ENCODE measurements at regions not wholly inside any gene's neighbourhood (a gene's known extent, or its start where the extent isn't known, plus 50 kb on each side); places are given as distances from the start of the nearest gene placed in this dataset.

DNA sequence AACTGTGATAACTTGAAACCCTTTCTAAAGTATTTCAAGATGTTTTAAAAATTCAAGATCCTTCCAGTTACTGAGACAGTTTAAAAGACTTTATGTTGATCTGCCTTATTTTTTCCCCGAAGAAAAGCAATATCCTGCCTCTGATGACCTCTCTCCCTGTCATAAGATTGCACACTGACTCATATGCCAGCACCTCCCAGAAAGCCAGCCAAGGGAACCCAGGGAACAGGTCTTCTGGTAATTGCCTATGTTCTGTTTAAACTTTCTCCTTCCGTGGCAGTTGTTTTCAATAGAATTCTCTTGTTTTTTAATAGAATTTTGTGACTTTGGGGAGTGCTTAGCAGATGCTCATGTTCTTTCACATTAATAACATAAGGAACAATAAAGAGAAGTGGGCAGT lies 300.2 kb upstream of the PRKD1 start:
- H3K4me3 ChIP-seq (ENCODE audit: low read depth in 2 of 2, low read length in 1 of 2) = no peak overlapping the region
- no peaks in the 10 kb centered on the region for H3K9me3 ChIP-seq
- no peaks in the 10 kb centered on the region for H3K79me2 ChIP-seq (ENCODE audit: insufficient read depth)
- POLR2A ChIA-PET = no interaction called here
- H3F3A ChIP-seq (replicated peaks; ENCODE audit: insufficient read depth) = peaks cover 9% of the 10 kb centered on the region
- CTCF ChIA-PET = interaction anchor here (1.1 kb wide), 1 partner anchor 13 kb away, joined by 3 read pairs; no protein-coding TSS in a partner anchor
- H3K9ac ChIP-seq = no peak overlapping the region
- H2AFZ ChIP-seq (ENCODE audit: low read depth) = no peak overlapping the region
- no peaks in the 10 kb centered on the region for H3K36me3 ChIP-seq (replicated peaks in 1 of 2; ENCODE audit: control insufficient read depth in 1 of 2, insufficient read depth in 2 of 2, low read length in 1 of 2)
- no peak overlapping the region for H3K4me2 ChIP-seq
- WGBS (ENCODE audit: low lambda C conversion rate) = 2% methylated on average over 2 of the region's 2 CpGs
- TF ChIP-seq TEAD4 (IDR thresholded peaks at IDR 0.05; ENCODE audit: borderline replicate concordance, insufficient read depth) = no peak
- TF ChIP-seq RXRA (IDR thresholded peaks at IDR 0.05; ENCODE audit: borderline replicate concordance, low read depth) = no peak
- TF ChIP-seq CHD2 (IDR thresholded peaks at IDR 0.05; ENCODE audit: low read length, partially characterized antibody) = no peak
- TF ChIP-seq, protein P1, sequence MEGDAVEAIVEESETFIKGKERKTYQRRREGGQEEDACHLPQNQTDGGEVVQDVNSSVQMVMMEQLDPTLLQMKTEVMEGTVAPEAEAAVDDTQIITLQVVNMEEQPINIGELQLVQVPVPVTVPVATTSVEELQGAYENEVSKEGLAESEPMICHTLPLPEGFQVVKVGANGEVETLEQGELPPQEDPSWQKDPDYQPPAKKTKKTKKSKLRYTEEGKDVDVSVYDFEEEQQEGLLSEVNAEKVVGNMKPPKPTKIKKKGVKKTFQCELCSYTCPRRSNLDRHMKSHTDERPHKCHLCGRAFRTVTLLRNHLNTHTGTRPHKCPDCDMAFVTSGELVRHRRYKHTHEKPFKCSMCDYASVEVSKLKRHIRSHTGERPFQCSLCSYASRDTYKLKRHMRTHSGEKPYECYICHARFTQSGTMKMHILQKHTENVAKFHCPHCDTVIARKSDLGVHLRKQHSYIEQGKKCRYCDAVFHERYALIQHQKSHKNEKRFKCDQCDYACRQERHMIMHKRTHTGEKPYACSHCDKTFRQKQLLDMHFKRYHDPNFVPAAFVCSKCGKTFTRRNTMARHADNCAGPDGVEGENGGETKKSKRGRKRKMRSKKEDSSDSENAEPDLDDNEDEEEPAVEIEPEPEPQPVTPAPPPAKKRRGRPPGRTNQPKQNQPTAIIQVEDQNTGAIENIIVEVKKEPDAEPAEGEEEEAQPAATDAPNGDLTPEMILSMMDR (IDR thresholded peaks at IDR 0.05) = no peak
- no peak for TF ChIP-seq MEF2A (IDR thresholded peaks at IDR 0.05; ENCODE audit: borderline replicate concordance, low read depth)
- TF ChIP-seq, protein P2, sequence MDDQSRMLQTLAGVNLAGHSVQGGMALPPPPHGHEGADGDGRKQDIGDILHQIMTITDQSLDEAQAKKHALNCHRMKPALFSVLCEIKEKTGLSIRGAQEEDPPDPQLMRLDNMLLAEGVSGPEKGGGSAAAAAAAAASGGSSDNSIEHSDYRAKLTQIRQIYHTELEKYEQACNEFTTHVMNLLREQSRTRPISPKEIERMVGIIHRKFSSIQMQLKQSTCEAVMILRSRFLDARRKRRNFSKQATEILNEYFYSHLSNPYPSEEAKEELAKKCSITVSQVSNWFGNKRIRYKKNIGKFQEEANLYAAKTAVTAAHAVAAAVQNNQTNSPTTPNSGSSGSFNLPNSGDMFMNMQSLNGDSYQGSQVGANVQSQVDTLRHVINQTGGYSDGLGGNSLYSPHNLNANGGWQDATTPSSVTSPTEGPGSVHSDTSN (IDR thresholded peaks at IDR 0.05) = no peak
- TF ChIP-seq MXI1 (IDR thresholded peaks at IDR 0.05; ENCODE audit: low read depth, low read length) = no peak
- no peak for TF ChIP-seq TAF1 (IDR thresholded peaks at IDR 0.05; ENCODE audit: borderline replicate concordance, low read depth, low read length)
- no peak for TF ChIP-seq RFX5 (IDR thresholded peaks at IDR 0.05; ENCODE audit: low read length)
- TF ChIP-seq, protein P3, sequence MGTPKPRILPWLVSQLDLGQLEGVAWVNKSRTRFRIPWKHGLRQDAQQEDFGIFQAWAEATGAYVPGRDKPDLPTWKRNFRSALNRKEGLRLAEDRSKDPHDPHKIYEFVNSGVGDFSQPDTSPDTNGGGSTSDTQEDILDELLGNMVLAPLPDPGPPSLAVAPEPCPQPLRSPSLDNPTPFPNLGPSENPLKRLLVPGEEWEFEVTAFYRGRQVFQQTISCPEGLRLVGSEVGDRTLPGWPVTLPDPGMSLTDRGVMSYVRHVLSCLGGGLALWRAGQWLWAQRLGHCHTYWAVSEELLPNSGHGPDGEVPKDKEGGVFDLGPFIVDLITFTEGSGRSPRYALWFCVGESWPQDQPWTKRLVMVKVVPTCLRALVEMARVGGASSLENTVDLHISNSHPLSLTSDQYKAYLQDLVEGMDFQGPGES (IDR thresholded peaks at IDR 0.05; ENCODE audit: low read depth, low read length) = no peak
- no peak for TF ChIP-seq FOXM1 (IDR thresholded peaks at IDR 0.05; ENCODE audit: low read depth)
- TF ChIP-seq, protein P4, sequence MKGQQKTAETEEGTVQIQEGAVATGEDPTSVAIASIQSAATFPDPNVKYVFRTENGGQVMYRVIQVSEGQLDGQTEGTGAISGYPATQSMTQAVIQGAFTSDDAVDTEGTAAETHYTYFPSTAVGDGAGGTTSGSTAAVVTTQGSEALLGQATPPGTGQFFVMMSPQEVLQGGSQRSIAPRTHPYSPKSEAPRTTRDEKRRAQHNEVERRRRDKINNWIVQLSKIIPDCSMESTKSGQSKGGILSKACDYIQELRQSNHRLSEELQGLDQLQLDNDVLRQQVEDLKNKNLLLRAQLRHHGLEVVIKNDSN (IDR thresholded peaks at IDR 0.05; ENCODE audit: borderline replicate concordance, low read depth) = no peak
- no peak for DNase-seq
- no peaks in the 10 kb centered on the region for H4K20me1 ChIP-seq (ENCODE audit: insufficient read depth)
- peaks cover 0 to 4% of the 10 kb centered on the region in 2 experiments; a peak in 3 of 4 replicates for H3K4me1 ChIP-seq (ENCODE audit: control insufficient read depth in 1 of 2, insufficient read depth in 2 of 2, low read depth in 1 of 2, low read length in 1 of 2)
- H3K27ac ChIP-seq (ENCODE audit: low read depth in 2 of 2, low read length in 1 of 2) = peak overlapping the region; percentile 9 to 21; a peak in 2 of 4 replicates
- H3K9me2 ChIP-seq = no peaks in the 10 kb centered on the region
- H3K27me3 ChIP-seq (ENCODE audit: insufficient read depth) = no peaks in the 10 kb centered on the region; the same call in 1 of the 2 replicates

DNA sequence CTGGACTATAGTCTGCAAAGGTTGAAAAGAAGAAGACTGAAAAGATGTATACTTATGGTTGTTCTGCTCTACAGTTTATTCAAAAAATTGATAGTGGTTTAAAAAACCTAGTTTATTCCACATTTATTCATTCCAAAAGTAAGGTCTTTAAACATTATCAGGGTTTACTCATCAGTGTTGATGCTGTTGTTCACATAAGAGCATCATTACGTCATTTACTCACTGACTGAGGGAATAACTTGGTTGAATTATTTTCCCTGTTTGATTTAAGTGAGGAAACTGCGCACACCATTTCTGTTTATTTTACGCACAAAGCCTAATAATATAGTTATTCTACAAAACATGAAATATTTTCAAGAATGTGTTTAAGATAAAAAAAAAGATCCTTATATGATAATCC lies 303.1 kb upstream of the PRKD1 start:
- no peaks in the 10 kb centered on the region for H4K20me1 ChIP-seq (ENCODE audit: insufficient read depth)
- 37% methylated on average over 3 of the region's 3 CpGs for WGBS (ENCODE audit: low lambda C conversion rate)
- H3K9ac ChIP-seq = no peak overlapping the region
- H3K27me3 ChIP-seq (ENCODE audit: insufficient read depth) = no peaks in the 10 kb centered on the region; the same call in 1 of the 2 replicates
- TF ChIP-seq GATA2 (CRISPR knock-in tag; IDR thresholded peaks at IDR 0.05) (no peak), RFX5 (IDR thresholded peaks at IDR 0.05; ENCODE audit: low read length) (no peak), POLR2AphosphoS5 (IDR thresholded peaks at IDR 0.05; ENCODE audit: low read depth, low read length) (no peak)
- TF ChIP-seq, protein P5, sequence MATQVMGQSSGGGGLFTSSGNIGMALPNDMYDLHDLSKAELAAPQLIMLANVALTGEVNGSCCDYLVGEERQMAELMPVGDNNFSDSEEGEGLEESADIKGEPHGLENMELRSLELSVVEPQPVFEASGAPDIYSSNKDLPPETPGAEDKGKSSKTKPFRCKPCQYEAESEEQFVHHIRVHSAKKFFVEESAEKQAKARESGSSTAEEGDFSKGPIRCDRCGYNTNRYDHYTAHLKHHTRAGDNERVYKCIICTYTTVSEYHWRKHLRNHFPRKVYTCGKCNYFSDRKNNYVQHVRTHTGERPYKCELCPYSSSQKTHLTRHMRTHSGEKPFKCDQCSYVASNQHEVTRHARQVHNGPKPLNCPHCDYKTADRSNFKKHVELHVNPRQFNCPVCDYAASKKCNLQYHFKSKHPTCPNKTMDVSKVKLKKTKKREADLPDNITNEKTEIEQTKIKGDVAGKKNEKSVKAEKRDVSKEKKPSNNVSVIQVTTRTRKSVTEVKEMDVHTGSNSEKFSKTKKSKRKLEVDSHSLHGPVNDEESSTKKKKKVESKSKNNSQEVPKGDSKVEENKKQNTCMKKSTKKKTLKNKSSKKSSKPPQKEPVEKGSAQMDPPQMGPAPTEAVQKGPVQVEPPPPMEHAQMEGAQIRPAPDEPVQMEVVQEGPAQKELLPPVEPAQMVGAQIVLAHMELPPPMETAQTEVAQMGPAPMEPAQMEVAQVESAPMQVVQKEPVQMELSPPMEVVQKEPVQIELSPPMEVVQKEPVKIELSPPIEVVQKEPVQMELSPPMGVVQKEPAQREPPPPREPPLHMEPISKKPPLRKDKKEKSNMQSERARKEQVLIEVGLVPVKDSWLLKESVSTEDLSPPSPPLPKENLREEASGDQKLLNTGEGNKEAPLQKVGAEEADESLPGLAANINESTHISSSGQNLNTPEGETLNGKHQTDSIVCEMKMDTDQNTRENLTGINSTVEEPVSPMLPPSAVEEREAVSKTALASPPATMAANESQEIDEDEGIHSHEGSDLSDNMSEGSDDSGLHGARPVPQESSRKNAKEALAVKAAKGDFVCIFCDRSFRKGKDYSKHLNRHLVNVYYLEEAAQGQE (IDR thresholded peaks at IDR 0.05; ENCODE audit: low read depth, low read length) = no peak
- TF ChIP-seq, protein P4 (IDR thresholded peaks at IDR 0.05; ENCODE audit: borderline replicate concordance, low read depth) = no peak
- H3K4me2 ChIP-seq = no peak overlapping the region
- no peaks in the 10 kb centered on the region for H3K36me3 ChIP-seq (replicated peaks in 1 of 2; ENCODE audit: control insufficient read depth in 1 of 2, insufficient read depth in 2 of 2, low read length in 1 of 2)
- H2AFZ ChIP-seq (ENCODE audit: low read depth) = no peak overlapping the region
- CTCF ChIA-PET = no interaction called here
- no peaks in the 10 kb centered on the region; a peak in 1 of 4 replicates for H3K4me1 ChIP-seq (ENCODE audit: control insufficient read depth in 1 of 2, insufficient read depth in 2 of 2, low read depth in 1 of 2, low read length in 1 of 2)
- no peak overlapping the region for H3K27ac ChIP-seq (ENCODE audit: low read depth in 2 of 2, low read length in 1 of 2)
- POLR2A ChIA-PET = no interaction called here
- H3K79me2 ChIP-seq (ENCODE audit: insufficient read depth) = no peaks in the 10 kb centered on the region
- H3K9me3 ChIP-seq = no peaks in the 10 kb centered on the region
- no peak for DNase-seq
- no peak overlapping the region for H3K4me3 ChIP-seq (ENCODE audit: low read depth in 2 of 2, low read length in 1 of 2)
- H3F3A ChIP-seq (replicated peaks; ENCODE audit: insufficient read depth) = no peaks in the 10 kb centered on the region
- no peaks in the 10 kb centered on the region for H3K9me2 ChIP-seq

All from SK-N-SH (cell line).